DOHH2 (cell line): ENCODE measurements at regions not wholly inside any gene's neighbourhood (a gene's known extent, or its start where the extent isn't known, plus 50 kb on each side); places are given as distances from the start of the nearest gene placed in this dataset.

Experiments used
- EZH2phosphoT487 ChIP-seq: fragments of 200-600 bp; sonication (generic); IDR thresholded peaks from 2 replicates; pipeline ENCODE4 v1.6.1; 2017; ENCODE audit warnings: borderline replicate concordance, mild to moderate bottlenecking, antibody characterized with exemption, low read length, moderate library complexity, mixed read lengths
- TF ChIP-seq, protein P1 (sequence below): fragments of 200-600 bp; sonication (generic); IDR thresholded peaks from one replicate; pipeline ENCODE4 v1.5.1; 2014; ENCODE audit warnings: antibody characterized with exemption, mild to moderate bottlenecking, low read depth, low read length; ENCODE audit not compliant: poor library complexity, severe bottlenecking

DNA sequence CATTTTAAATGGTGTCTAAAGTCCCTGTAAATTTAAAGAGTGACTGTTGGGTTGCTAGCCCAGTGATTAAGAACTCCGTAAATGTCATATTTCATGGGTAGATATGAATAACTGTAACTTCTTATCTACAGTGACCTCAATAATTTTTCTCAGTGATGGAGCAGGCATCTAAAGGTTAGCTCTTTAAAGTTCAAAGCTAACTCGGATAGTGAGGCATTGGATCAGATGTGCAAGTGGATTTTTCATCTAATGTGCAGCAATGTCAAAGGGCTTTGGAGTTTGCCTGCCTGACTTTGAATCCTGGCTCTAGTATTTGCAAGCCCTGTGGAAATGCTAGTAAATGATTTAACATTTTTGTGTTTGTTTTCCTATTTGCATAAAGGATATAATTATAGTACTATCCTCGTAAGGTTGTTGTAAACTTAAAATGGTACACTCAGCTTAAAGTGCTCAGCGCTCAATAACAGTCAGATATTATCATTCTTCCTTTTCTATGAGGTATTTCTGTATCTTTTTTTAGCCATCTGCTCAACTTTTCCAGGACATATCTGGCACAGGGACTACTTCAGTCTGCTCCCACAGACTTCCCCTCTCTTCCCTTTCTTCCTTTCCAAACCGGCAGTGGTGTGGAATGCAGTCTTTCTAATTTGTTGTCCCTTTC lies 163.7 kb upstream of the ELL2 start:
- TF ChIP-seq, protein P1, sequence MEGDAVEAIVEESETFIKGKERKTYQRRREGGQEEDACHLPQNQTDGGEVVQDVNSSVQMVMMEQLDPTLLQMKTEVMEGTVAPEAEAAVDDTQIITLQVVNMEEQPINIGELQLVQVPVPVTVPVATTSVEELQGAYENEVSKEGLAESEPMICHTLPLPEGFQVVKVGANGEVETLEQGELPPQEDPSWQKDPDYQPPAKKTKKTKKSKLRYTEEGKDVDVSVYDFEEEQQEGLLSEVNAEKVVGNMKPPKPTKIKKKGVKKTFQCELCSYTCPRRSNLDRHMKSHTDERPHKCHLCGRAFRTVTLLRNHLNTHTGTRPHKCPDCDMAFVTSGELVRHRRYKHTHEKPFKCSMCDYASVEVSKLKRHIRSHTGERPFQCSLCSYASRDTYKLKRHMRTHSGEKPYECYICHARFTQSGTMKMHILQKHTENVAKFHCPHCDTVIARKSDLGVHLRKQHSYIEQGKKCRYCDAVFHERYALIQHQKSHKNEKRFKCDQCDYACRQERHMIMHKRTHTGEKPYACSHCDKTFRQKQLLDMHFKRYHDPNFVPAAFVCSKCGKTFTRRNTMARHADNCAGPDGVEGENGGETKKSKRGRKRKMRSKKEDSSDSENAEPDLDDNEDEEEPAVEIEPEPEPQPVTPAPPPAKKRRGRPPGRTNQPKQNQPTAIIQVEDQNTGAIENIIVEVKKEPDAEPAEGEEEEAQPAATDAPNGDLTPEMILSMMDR, result no peak
- TF ChIP-seq EZH2phosphoT487, result no peak
